ENCODE measurements at regions not wholly inside any gene's neighbourhood (a gene's known extent, or its start where the extent isn't known, plus 50 kb on each side); places are given as distances from the start of the nearest gene placed in this dataset.

DNA sequence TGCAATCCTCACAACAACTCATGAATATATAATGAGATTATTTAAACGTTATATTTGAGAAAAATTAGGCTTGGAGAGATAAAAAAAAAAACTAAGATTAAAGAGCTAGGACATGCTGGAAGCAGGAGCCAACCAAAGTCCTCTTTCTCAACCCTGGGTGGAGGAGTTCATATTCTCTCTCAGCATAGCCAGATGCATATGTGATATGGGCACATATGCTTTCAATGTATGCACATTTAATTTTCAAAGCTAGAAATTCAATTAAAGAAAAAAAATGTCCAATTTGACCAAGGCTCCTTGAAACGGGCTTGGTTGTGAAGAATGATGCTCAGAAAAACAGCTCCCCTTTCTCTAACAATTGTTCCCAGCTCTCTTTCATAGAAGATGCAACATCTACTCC lies 61.9 kb upstream of the GRIP1 start (continued):
- TF ChIP-seq, protein P1, sequence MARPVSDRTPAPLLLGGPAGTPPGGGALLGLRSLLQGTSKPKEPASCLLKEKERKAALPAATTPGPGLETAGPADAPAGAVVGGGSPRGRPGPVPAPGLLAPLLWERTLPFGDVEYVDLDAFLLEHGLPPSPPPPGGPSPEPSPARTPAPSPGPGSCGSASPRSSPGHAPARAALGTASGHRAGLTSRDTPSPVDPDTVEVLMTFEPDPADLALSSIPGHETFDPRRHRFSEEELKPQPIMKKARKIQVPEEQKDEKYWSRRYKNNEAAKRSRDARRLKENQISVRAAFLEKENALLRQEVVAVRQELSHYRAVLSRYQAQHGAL (CRISPR knock-in tag; IDR thresholded peaks at IDR 0.05; ENCODE audit: not compliant biosample characterization): no peak

DNA sequence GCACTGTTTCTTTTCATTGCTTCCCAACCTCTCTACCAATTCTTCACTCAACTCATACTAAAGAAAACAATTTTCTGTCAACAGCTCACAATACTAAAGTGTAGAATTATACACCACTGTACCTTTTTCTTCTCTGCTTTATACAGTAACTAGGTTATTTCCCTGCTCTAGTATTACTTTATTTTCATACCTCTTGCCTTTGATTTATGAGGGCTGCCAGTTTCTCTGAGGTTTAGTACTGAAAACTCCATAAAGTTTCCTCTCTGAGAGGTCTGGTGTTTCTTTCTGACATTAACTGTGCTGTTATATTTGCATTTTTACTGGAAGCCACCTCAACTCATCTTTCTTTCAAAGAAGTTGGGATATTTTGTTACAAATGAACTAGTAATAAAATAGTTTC lies 63.0 kb upstream of the GRIP1 start:
- intact Hi-C loops (cut with micrococcal nuclease; ENCODE audit: unreplicated experiment): no loop called here
- no peak overlapping the region for H2AFZ ChIP-seq (ENCODE audit: low read length)
- no peaks in the 10 kb centered on the region for H3K4me1 ChIP-seq (ENCODE audit: insufficient read depth, low read length)
- ATAC-seq: no peak
- H3K79me2 ChIP-seq (ENCODE audit: insufficient read depth, low read length): no peaks in the 10 kb centered on the region
- H3K4me2 ChIP-seq (ENCODE audit: low read depth, low read length): no peak overlapping the region
- H3K4me3 ChIP-seq (replicated peaks in 1 of 3; ENCODE audit: insufficient read depth in 1 of 3, low read depth in 2 of 3, low read length in 3 of 3): no peak overlapping the region
- H4K20me1 ChIP-seq (ENCODE audit: insufficient read depth, low read length): no peaks in the 10 kb centered on the region
- H3K9me3 ChIP-seq (ENCODE audit: low read length): no peaks in the 10 kb centered on the region
- no peaks in the 10 kb centered on the region for H3K36me3 ChIP-seq (replicated peaks in 1 of 2; ENCODE audit: control insufficient read depth in 1 of 2, insufficient read depth in 2 of 2, low read length in 2 of 2)
- no TSS peak for BruUV-seq (replicated peaks)
- TF ChIP-seq AKAP8 (CRISPR knock-in tag; IDR thresholded peaks at IDR 0.05): no peak
- TF ChIP-seq ZNF777 (CRISPR knock-in tag; IDR thresholded peaks at IDR 0.05): no peak
- TF ChIP-seq ZMYM3 (CRISPR knock-in tag; IDR thresholded peaks at IDR 0.05): no peak
- TF ChIP-seq HNRNPK (IDR thresholded peaks at IDR 0.05; ENCODE audit: low read depth, low read length, poor library complexity, severe bottlenecking): no peak
- TF ChIP-seq, protein P2, sequence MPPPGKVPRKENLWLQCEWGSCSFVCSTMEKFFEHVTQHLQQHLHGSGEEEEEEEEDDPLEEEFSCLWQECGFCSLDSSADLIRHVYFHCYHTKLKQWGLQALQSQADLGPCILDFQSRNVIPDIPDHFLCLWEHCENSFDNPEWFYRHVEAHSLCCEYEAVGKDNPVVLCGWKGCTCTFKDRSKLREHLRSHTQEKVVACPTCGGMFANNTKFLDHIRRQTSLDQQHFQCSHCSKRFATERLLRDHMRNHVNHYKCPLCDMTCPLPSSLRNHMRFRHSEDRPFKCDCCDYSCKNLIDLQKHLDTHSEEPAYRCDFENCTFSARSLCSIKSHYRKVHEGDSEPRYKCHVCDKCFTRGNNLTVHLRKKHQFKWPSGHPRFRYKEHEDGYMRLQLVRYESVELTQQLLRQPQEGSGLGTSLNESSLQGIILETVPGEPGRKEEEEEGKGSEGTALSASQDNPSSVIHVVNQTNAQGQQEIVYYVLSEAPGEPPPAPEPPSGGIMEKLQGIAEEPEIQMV (CRISPR knock-in tag; IDR thresholded peaks at IDR 0.05; ENCODE audit: low read depth): no peak
- no peak for TF ChIP-seq RCOR2 (CRISPR knock-in tag; IDR thresholded peaks at IDR 0.05)
- TF ChIP-seq, protein P3, sequence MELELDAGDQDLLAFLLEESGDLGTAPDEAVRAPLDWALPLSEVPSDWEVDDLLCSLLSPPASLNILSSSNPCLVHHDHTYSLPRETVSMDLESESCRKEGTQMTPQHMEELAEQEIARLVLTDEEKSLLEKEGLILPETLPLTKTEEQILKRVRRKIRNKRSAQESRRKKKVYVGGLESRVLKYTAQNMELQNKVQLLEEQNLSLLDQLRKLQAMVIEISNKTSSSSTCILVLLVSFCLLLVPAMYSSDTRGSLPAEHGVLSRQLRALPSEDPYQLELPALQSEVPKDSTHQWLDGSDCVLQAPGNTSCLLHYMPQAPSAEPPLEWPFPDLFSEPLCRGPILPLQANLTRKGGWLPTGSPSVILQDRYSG (CRISPR knock-in tag; IDR thresholded peaks at IDR 0.05): no peak
- in situ Hi-C loops (cut with HindIII; ENCODE audit: extremely low pct_ligation_motif_present, low pct_unique_long_range_greater_than_20kb): no loop called here
- no peak overlapping the region for H3K9ac ChIP-seq (ENCODE audit: insufficient read depth, low read depth, low read length)
- no peak for DNase-seq (ENCODE audit: low spot score)
- no peak overlapping the region for H3K27ac ChIP-seq (ENCODE audit: extremely low read length, insufficient read depth, low read length)
- ChIA-PET CTCF (ENCODE audit: low intra/inter-chr PET ratio, low total read pairs) (no interaction called here), POLR2A (no interaction called here)
- FAIRE-seq: no peak
- H3K27me3 ChIP-seq (ENCODE audit: control insufficient read depth in 1 of 2, insufficient read depth in 2 of 2, low read length in 2 of 2): no peaks in the 10 kb centered on the region; a peak in 1 of 5 replicates

Data from HepG2 (cell line).